Stomach (tissue), 8 donors: ENCODE measurements at regions not wholly inside any gene's neighbourhood (a gene's known extent, or its start where the extent isn't known, plus 50 kb on each side); places are given as distances from the start of the nearest gene placed in this dataset.
A peak's percentile ranks its signal among the peaks of the same experiment; 100 is the strongest.

Experiments used
- DNase-seq, 2 donors: peaks; one replicate each; pipeline versions ENCODE4 v3.0.0 to v3.0.0-alpha.2; 2013 to 2019
- H3K27ac ChIP-seq, 5 donors: fragments of 200-600 bp in 4 of 5; sonication (generic) in 4 of 5; one replicate each; pipeline ENCODE4 v1.5.1; 2013 to 2019; ENCODE audit warnings: mild to moderate bottlenecking in 1 of 5, moderate library complexity in 1 of 5
- H3K27me3 ChIP-seq, 3 donors: fragments of 200-600 bp; sonication (generic); one replicate each; pipeline ENCODE4 v1.5.1; 2017 to 2019; ENCODE audit warnings: mixed run types in 1 of 3
- H3K36me3 ChIP-seq, 4 donors: fragments of 200-600 bp; sonication (generic); 1 replicate in 3 of 4; 2 replicates in 1 of 4; pipeline ENCODE4 v1.5.1; 2016 to 2019
- H3K4me1 ChIP-seq, 4 donors: fragments of 200-600 bp; sonication (generic); one replicate each; pipeline ENCODE4 v1.5.1; 2016 to 2019
- H3K4me3 ChIP-seq, 4 donors: fragments of 200-600 bp; sonication (generic) in 3 of 4; one replicate each; pipeline ENCODE4 v1.5.1; 2016 to 2019; ENCODE audit warnings: mild to moderate bottlenecking in 1 of 4
- H3K9me3 ChIP-seq, 4 donors: fragments of 200-600 bp; sonication (generic); one replicate each; pipeline ENCODE4 v1.5.1; 2016 to 2019
- EP300 ChIP-seq: sonication (generic); formaldehyde crosslinking; IDR thresholded peaks from one replicate; pipeline ENCODE4 v1.6.1; 2017; ENCODE audit warnings: antibody characterized with exemption
- POLR2A ChIP-seq, 4 donors: fragments of 450-650 bp; IDR thresholded peaks; one replicate each; pipeline ENCODE4 v1.6.1; 2016; ENCODE audit warnings: antibody characterized with exemption in 4 of 4, control low read depth in 2 of 4, mild to moderate bottlenecking in 1 of 4, moderate library complexity in 1 of 4
- POLR2AphosphoS5 ChIP-seq, 3 donors: sonication (generic); formaldehyde crosslinking; IDR thresholded peaks; one replicate each; pipeline ENCODE4 v1.6.1; 2016; ENCODE audit warnings: antibody characterized with exemption in 3 of 3
- WGBS, 5 donors: extraction: QIAGEN DNeasy Blood & Tissue Kit in 3 of 5; methylation state at CpG; one replicate each; pipeline versions ENCODE4 v1.1.5 to v1.1.7; 2013 to 2018; 5-methylcytosine and 5-hydroxymethylcytosine counted together
- intact Hi-C: fragments of 100-400 bp; cut with DNase I; formaldehyde crosslinking; loops from one replicate; pipeline ENCODE4 v1.15.1; 2023; ENCODE audit warnings: low total_unique reads
- TF ChIP-seq, protein P1 (sequence below), 7 experiments: fragments of 450-650 bp in 4 of 7; fragments of 200-600 bp in 3 of 7; sonication (generic) in 3 of 7; IDR thresholded peaks; one replicate each; pipeline ENCODE4 v1.5.1; 2016 to 2019; ENCODE audit warnings: antibody characterized with exemption in 7 of 7, control low read depth in 2 of 7, mild to moderate bottlenecking in 1 of 7
- donor health status: healthy with polysubstance abuse.
- donor health status: Bipolar disorder and iron deficiency.
- donor health status: healthy.

DNA sequence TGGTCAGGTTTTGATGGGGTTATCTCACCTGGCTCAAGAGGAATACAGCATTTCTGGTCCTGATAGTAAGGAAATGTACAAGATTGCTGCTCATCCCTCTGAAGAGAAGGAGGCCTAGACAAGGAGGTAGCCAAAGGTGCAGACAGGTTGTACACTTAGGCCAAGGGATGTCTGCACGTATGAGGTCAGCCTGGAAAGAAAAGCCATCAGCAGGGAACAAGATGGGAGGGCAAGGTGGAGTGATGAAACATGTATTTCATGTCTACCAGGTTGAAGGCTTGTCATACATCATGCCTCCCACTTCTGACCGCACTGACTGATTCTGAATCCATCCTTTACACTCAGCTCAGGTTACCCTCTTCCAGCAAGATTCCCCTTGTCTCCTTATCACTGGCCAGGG lies 296.8 kb upstream of the VLDLR start:
- Histone ChIP-seq H3K9me3 (no peaks in the 10 kb centered on the region), H3K4me3 (no peak overlapping the region), H3K36me3 (no peaks in the 10 kb centered on the region), H3K4me1 (no peaks in the 10 kb centered on the region), H3K27ac (no peak overlapping the region), H3K27me3 (no peaks in the 10 kb centered on the region)
- intact Hi-C loops, result no loop called here
- no peak for DNase-seq
- TF ChIP-seq, protein P1, sequence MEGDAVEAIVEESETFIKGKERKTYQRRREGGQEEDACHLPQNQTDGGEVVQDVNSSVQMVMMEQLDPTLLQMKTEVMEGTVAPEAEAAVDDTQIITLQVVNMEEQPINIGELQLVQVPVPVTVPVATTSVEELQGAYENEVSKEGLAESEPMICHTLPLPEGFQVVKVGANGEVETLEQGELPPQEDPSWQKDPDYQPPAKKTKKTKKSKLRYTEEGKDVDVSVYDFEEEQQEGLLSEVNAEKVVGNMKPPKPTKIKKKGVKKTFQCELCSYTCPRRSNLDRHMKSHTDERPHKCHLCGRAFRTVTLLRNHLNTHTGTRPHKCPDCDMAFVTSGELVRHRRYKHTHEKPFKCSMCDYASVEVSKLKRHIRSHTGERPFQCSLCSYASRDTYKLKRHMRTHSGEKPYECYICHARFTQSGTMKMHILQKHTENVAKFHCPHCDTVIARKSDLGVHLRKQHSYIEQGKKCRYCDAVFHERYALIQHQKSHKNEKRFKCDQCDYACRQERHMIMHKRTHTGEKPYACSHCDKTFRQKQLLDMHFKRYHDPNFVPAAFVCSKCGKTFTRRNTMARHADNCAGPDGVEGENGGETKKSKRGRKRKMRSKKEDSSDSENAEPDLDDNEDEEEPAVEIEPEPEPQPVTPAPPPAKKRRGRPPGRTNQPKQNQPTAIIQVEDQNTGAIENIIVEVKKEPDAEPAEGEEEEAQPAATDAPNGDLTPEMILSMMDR (IDR thresholded peaks at IDR 0.05), result no peak
- TF ChIP-seq POLR2AphosphoS5 (IDR thresholded peaks at IDR 0.05) (no peak), POLR2A (IDR thresholded peaks at IDR 0.05) (no peak), EP300 (no peak)
- 86 to 94% (median 87%) methylated on average over 2 of the region's 2 CpGs for WGBS, 5 donors

GRCh38 chr9:2332663-2333062 lies 288.9 kb upstream of the VLDLR start:
- Histone ChIP-seq H3K9me3 (no peaks in the 10 kb centered on the region), H3K4me3 (no peak overlapping the region), H3K36me3 (no peaks in the 10 kb centered on the region), H3K27me3 (no peaks in the 10 kb centered on the region), H3K4me1 (no peaks in the 10 kb centered on the region), H3K27ac (no peak overlapping the region)
- WGBS, 5 donors, result 48 to 85% (median 66%) methylated on average over 4 of the region's 4 CpGs
- intact Hi-C loops, result no loop called here
- TF ChIP-seq POLR2AphosphoS5 (IDR thresholded peaks at IDR 0.05) (no peak), EP300 (no peak), POLR2A (IDR thresholded peaks at IDR 0.05) (no peak)
- TF ChIP-seq, protein P1 (IDR thresholded peaks at IDR 0.05), result no peak
- DNase-seq, result no peak

DNA sequence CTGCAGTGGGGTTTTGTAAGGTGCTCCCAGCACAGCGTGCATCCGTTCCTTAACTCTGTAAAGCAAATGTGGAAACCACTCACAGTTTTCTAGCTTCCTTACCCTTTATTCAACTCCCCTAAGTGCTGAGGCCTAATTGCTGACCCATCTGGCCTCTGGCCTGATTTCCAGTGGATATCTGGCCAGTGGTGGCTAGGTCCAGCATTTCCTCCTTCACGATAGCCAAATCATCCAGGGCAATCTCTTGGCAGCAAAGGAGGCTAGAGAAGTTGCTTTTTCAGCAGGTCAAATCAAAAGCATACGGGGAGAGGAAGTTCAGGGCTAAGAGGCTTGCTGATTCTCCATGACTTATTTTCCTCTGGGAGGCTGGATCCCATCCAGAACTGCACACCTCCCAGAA lies 286.3 kb upstream of the VLDLR start:
- no peak for DNase-seq
- no peak overlapping the region for H3K4me3 ChIP-seq
- H3K27ac ChIP-seq, result no peak overlapping the region
- WGBS, 5 donors, result 36 to 72% (median 65%) methylated on average over 2 to 4 of the region's 4 CpGs
- H3K9me3 ChIP-seq, result no peaks in the 10 kb centered on the region
- intact Hi-C loops, result no loop called here
- TF ChIP-seq, protein P1 (IDR thresholded peaks at IDR 0.05), result no peak
- TF ChIP-seq POLR2A (IDR thresholded peaks at IDR 0.05) (no peak), EP300 (no peak), POLR2AphosphoS5 (IDR thresholded peaks at IDR 0.05) (no peak)
- H3K36me3 ChIP-seq, result no peaks in the 10 kb centered on the region
- H3K4me1 ChIP-seq, result no peaks in the 10 kb centered on the region
- no peaks in the 10 kb centered on the region for H3K27me3 ChIP-seq

- Histone ChIP-seq H3K9me3 (no peaks in the 10 kb centered on the region), H3K4me1 (no peaks in the 10 kb centered on the region), H3K36me3 (no peaks in the 10 kb centered on the region), H3K27ac (no peak overlapping the region), H3K27me3 (no peaks in the 10 kb centered on the region), H3K4me3 (no peak overlapping the region)
- intact Hi-C loops, result no loop called here
- DNase-seq, result no peak
- TF ChIP-seq, protein P1 (IDR thresholded peaks at IDR 0.05), result peak in 1 of 7 experiments; percentile 14
- TF ChIP-seq EP300, result no peak
- 74 to 83% (median 79%) methylated on average over 4 of the region's 4 CpGs for WGBS, 5 donors
Observed at GRCh38 chr9:2336055-2336454, 285.5 kb upstream of the VLDLR start.

DNA sequence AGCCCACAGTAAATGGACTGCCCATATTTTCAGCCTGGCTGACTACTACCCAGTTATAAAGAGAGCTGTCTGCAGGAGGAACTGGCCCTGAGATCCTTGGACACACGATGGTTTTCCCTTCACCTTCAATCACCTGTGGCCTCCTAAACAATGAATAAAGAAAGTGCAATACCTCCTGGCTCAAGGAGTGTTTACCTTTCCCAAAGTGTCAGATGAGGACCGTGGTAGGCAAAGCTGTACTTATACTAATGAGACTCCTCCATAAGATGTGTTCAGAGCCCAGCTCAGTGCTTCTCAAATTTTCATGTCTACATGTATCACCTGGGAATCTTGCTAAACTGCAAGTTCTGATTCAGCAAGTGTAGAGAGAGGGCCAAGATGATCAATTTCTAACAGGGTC lies 284.5 kb upstream of the VLDLR start:
- Histone ChIP-seq H3K27ac (no peak overlapping the region), H3K27me3 (no peaks in the 10 kb centered on the region), H3K4me1 (no peaks in the 10 kb centered on the region), H3K9me3 (no peaks in the 10 kb centered on the region), H3K4me3 (no peak overlapping the region), H3K36me3 (no peaks in the 10 kb centered on the region)
- WGBS, 5 donors, result 17 to 40% (median 35%) methylated on average over 2 of the region's 2 CpGs
- intact Hi-C loops, result no loop called here
- no peak for TF ChIP-seq EP300
- TF ChIP-seq POLR2A (IDR thresholded peaks at IDR 0.05), result no peak
- TF ChIP-seq, protein P1 (IDR thresholded peaks at IDR 0.05), result no peak
- TF ChIP-seq POLR2AphosphoS5 (IDR thresholded peaks at IDR 0.05), result no peak
- DNase-seq, result no peak
